ENCODE measurements at regions not wholly inside any gene's neighbourhood (a gene's known extent, or its start where the extent isn't known, plus 50 kb on each side); places are given as distances from the start of the nearest gene placed in this dataset.
"Not testable (repeated sequence)": the region's sequence is repeated elsewhere in the genome, so short reads cannot be mapped to it uniquely, and the experiment has no call there.

GRCh38 chr18:47669815-47670214 lies 260.6 kb downstream of the SMAD2 start:
- DNase-seq: no peak

- DNase-seq: no peak
Observed at GRCh38 chr18:47658498-47658897, 272.0 kb downstream of the SMAD2 start.

- DNase-seq: no peak
Observed at GRCh38 chr18:47654988-47655387, 275.5 kb downstream of the SMAD2 start.

- DNase-seq: no peak
Observed at GRCh38 chr18:47644896-47645295, 285.6 kb downstream of the SMAD2 start.

GRCh38 chr18:47637551-47637950 lies 292.9 kb downstream of the SMAD2 start:
- DNase-seq: not testable (repeated sequence)

GRCh38 chr18:47635416-47635815 lies 295.0 kb downstream of the SMAD2 start:
- DNase-seq: no peak

- DNase-seq: no peak
Observed at GRCh38 chr18:47632970-47633635, 297.4 kb downstream of the SMAD2 start.

- DNase-seq: no peak
Observed at GRCh38 chr18:47628893-47629292, 301.6 kb downstream of the SMAD2 start.

- DNase-seq: no peak
Observed at GRCh38 chr18:47628240-47628781, 302.1 kb downstream of the SMAD2 start.

GRCh38 chr18:47627030-47627429 lies 303.4 kb downstream of the SMAD2 start:
- DNase-seq: no peak

- no peak for DNase-seq
Observed at GRCh38 chr18:47619771-47620448, 310.5 kb downstream of the SMAD2 start.

GRCh38 chr18:47618758-47619157 lies 311.7 kb downstream of the SMAD2 start:
- DNase-seq: no peak

- DNase-seq: no peak
Observed at GRCh38 chr18:47615043-47615442, 315.4 kb downstream of the SMAD2 start.

GRCh38 chr18:47613929-47614328 lies 316.5 kb downstream of the SMAD2 start:
- no peak for DNase-seq

- DNase-seq: no peak
Observed at GRCh38 chr18:47611649-47612048, 318.8 kb downstream of the SMAD2 start.

- DNase-seq: no peak
Observed at GRCh38 chr18:47606526-47606925, 323.9 kb downstream of the SMAD2 start.

GRCh38 chr18:47605093-47605492 lies 325.4 kb downstream of the SMAD2 start:
- no peak for DNase-seq

- DNase-seq: no peak
Observed at GRCh38 chr18:47604021-47604420, 326.4 kb downstream of the SMAD2 start.

GRCh38 chr18:47603158-47603557 lies 327.3 kb downstream of the SMAD2 start:
- DNase-seq: no peak

GRCh38 chr18:47602273-47602897 lies 328.1 kb downstream of the SMAD2 start:
- DNase-seq: no peak

- no peak for DNase-seq
Observed at GRCh38 chr18:47601581-47602272, 328.7 kb downstream of the SMAD2 start.

GRCh38 chr18:47595831-47596501 lies 334.5 kb downstream of the SMAD2 start:
- DNase-seq: no peak

- no peak for DNase-seq
Observed at GRCh38 chr18:47594621-47595086, 335.8 kb downstream of the SMAD2 start.
